Left cardiac atrium (tissue), 4 donors: ENCODE measurements at regions not wholly inside any gene's neighbourhood (a gene's known extent, or its start where the extent isn't known, plus 50 kb on each side); places are given as distances from the start of the nearest gene placed in this dataset.

Experiments
- ATAC-seq, 2 donors: fragments of 200-7000 bp; cut with Tn5 transposase; one replicate each; pipeline ENCODE4 v1.9.1; 2020; ENCODE audit warnings: mild to moderate bottlenecking in 2 of 2, moderate library complexity in 2 of 2
- DNase-seq: peaks from one replicate; pipeline ENCODE4 v3.0.0-alpha.2; 2020
- intact Hi-C, 2 donors: fragments of 100-400 bp; cut with DNase I; formaldehyde crosslinking; loops; one replicate each; pipeline versions ENCODE4 v1.14.1 to v1.15.1; 2022 to 2023
- donor health status: DM: no; HTN: yes; CAD: no.
- donor health status: DM: no; HTN: yes; CAD: no; lungs with severe emphysema.
- donor health status: DM: yes; HTN: yes; CAD: no.
- donor health status: Dilated cardiomyopathy.

DNA sequence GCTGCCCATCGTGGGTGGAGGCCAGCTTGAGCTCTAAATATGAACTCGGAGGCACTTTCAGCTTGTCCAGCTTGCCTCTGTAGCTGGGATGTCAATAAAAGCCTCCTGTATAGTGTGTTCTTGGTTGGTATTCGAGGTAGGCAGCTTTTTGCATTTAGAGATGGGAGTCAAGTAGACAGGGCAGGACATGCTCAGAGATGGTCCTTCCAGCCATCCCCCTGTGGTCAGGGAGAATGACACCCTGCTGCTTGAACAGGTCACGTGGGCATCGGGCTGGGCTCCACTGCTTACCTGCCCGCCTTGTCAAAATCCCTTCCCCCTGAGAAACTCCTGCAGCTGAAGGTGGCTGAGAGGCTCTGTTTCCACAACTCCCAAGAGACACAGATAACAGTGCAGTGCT is 302.5 kb downstream of the ZNF536 start:
- DNase-seq (no peak), ATAC-seq (no peak)
- intact Hi-C loops, result no loop called here

DNA sequence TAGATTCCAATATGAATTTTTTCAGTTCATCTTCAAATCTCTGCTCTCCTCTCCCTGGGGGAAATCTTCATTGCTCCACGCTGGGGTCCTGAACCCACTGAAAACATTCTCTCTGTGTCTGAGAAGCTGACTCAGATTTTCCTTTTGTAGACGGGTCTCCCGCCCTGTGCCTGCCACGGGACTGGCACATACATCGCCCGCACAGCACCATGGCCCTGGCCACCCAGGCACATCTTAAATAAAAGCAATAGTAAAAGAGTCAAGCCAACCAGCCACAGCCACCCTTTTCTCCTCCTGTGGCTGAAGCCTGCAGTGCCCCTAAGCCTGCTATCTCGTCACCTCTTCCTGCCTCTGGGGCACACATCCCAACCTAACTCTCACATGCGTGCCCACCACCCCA is 301.2 kb downstream of the ZNF536 start:
- ATAC-seq (no peak), DNase-seq (no peak)
- intact Hi-C loops, result no loop called here

DNA sequence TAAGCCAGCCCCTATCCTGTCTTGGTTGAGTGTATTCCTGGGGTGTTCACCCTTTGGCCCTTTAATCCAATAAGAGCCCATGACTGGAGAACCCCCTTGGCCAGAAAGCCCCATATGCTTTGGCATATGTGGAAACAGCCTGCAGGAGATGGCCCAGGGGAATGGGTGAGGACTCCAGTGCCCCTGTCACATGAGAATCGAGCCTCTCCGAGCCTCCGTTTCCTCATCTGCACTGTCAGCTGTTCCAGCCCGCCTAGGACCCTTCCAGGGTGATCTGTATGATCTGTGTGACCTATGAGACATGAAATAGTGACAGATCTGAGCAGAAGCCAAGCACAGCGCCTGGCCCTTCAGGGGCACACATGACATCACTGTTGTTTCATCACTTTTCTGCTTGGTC is 300.7 kb downstream of the ZNF536 start:
- no peak for ATAC-seq
- intact Hi-C loops, result no loop called here

DNA sequence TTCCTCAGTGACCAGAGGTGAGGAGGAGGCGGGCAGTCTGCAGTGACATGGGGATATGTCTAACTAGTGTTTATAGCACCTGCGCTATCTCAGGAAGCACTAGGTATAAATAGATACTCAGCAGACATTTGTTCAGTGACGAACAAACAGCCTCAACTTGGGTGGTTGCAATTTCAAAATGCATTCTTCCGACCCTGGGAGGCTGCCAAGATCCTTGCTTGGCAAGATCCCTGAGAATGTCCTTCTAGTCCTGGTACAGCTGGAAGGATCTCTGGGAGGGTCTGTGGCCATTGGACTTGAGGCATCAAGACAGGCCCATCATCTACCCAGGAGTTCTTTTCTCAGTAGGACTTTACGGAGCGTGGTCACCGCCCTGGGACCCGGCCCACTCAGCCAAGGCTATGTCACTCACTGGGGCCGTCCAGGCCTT is 299.5 kb downstream of the ZNF536 start:
- peak; percentile 64 to 76 for ATAC-seq
- intact Hi-C loops, result no loop called here
- peak; percentile 58 for DNase-seq

More for the DNA sequence above, 300.7 kb downstream of the ZNF536 start:
- DNase-seq, result no peak

DNA sequence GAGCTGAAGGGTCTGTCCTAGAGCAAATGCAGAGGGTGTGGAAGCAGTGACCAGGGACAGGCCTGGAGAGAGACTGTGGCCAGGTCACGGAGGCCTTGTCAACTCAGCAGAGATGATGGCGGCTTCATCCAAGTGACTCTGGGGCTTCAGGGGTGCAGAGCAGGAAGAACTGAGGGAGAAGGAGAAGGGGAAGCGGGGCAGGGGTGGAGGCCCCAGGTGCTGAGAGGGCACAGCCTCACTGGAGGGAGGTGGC is 299.1 kb downstream of the ZNF536 start:
- intact Hi-C loops, result no loop called here
- ATAC-seq, result no peak
- DNase-seq, result peak; percentile 32

DNA sequence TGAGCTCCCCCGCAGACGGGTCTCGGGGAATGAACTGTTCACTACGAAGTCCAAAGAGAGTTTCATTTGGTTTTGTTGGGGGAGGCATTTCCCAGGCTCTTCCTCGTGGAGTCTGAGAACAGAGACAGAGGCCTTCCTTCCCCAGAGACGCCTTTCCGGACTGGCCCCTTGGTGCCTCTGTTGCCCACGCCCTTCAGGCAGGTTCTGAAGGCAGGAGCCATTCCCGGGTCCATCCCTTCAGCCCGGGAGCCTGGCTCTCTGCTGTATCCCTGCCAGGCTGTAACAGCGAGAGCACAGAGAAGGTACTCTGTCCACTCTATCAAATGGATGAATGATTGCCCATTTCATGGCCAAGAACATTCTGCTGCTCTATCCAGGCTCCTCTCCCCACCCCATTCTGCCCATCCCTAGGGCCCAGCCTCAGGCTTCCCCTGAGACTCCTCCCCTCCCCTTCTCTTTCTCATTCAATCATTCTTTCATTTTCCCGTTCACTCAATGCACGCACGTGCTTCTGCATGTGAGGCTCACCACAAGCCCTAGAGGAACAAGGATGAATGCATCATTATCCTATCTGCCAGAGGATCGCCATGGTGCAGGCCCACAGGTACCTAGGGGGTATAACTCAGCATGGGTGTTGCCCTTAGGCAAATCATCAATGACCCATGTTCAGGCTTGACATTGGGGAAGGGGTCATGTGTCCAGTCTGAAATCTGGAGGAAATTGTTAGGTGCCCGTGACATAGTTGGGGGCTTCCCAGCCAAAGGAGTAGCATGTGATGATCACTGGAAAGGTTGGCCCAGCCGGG is 298.6 kb downstream of the ZNF536 start:
- no peak for ATAC-seq
- intact Hi-C loops, result no loop called here
- DNase-seq, result no peak

DNA sequence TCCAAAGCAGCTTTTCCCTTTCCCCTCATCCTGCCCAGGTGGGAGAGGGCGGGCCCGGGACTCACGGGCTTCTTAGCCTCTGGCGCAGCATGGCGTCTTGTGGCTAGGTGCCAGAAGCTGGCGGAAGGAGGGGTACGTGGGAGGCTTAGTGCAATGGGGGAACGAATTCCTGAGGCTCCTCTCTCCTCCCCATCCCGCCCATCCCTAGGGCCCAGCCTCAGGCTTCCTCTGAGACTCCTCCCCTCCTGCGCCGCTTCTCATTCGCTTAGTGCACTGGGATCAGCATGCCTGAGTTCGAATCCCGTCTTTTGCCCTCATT is 297.8 kb downstream of the ZNF536 start:
- ATAC-seq (no peak), DNase-seq (no peak)
- intact Hi-C loops, result no loop called here

DNA sequence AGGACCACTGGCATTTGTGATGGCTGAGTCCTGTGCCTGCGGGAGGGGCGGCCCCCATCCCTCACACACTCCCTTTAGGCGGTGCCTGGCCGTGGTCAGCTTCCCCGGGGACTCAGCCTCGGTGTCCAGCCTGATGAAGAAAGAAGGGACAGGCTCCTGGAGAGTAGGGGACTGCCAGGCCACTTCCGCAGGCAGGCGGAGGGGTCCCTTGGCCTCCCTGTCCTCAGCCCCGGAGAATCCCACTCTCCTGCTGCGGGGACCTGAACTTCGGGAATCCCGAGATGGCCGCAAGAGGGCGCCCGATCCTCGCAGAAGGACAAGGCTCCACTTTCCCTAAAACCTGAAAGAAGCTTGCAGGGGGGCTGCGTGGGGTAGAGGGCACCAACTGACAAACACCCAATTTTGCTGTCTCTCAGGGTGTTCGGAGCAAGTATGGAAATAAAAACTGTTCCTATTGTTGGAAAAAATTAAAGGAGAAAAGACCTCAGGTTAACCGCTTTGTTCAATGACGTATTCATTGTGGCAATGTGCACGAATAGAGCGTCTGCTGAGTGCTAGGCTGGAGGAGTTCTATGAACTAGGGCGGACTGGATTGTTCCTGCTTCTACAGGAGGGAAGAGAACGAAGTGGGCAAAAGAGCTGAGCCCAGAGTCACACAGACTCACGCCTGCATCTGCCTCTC is 297.3 kb downstream of the ZNF536 start:
- intact Hi-C loops, result loop anchor here in 1 of 2 donors (5.0 to 10.0 kb wide), 2 partner anchors 1553 to 1675 kb away; partner anchors contain the start of gene ZNF507
- DNase-seq (peak; percentile 70), ATAC-seq (peak in 1 of 2 donors; percentile 52)

DNA sequence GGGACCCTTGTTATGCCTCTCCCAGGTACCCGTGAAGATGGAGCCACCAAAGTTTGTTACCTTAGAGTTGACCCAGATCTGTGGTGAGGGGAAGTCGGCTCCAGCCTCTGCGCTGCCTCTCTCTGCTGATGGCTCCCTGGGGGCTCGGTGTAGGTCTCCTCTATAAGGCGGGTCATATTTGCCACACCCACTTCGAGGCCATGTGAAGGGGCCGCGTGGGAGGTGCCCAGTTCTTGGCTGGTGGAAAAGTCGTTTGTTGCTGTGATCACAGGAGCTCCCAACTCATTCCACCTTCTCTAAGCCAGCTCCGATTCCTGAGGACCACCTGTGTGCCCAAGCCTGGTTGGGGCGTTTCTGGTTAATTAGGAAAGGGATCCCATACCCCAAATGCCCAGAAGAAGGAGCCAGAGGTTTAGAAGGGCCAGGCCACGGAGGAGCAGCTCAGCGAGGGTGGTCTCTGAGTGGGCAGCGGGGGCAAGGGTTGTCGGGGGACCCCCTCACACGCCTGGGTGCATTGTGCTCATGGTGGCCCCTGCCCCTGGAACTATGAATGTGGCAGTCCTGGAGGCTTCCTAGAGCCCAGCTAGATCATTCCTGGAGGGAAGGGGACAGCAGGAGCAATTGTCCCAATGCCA is 296.5 kb downstream of the ZNF536 start:
- intact Hi-C loops, result loop anchor here in 1 of 2 donors (5.0 to 10.0 kb wide), 2 partner anchors 1554 to 1676 kb away; partner anchors contain the start of gene ZNF507
- ATAC-seq, result no peak
- DNase-seq, result no peak

DNA sequence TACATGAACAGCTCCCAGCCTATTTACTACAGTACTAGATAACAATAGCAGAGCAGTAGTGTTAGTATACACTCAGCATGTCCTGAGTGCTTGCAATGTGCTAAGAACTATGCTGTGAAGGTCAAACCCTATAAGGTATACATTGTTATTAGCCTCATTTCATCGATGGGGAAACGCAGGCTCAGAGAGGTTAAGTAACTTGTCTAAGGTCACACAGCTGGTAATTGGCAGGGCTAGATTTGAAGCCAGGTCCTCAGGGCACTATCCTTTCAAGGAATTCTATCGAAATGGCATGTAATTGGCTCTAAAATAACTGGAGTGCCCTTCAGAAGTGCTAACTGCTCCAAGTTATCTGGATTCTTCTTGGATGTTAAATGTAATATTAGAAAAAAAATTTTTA is 295.6 kb downstream of the ZNF536 start:
- intact Hi-C loops, result loop anchor here in 1 of 2 donors (5.0 to 10.0 kb wide), 2 partner anchors 1555 to 1677 kb away; partner anchors contain the start of gene ZNF507
- ATAC-seq (no peak), DNase-seq (no peak)

DNA sequence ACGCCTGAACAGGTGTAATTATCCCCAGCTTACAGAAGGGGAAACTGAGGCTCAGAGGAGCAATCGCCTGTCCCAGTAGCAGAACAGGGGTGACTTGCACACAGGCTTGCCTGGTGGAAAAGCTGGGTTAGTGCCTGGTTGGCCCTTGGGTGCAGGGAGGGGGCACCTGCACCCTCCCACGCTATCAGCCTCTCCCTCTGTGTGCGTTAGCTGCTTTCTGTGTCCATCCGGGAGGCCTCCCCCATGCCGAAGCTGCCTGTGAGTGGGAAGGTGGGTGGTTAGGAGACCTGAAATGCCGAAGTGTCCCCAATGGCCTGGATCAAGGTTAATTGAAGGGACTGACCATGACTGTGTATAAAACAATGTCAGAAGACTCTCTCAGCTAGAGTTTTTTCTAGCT is 295.0 kb downstream of the ZNF536 start:
- intact Hi-C loops, result loop anchor here in 1 of 2 donors (5.0 to 10.0 kb wide), 2 partner anchors 1555 to 1678 kb away; partner anchors contain the start of gene ZNF507
- ATAC-seq, result no peak

DNA sequence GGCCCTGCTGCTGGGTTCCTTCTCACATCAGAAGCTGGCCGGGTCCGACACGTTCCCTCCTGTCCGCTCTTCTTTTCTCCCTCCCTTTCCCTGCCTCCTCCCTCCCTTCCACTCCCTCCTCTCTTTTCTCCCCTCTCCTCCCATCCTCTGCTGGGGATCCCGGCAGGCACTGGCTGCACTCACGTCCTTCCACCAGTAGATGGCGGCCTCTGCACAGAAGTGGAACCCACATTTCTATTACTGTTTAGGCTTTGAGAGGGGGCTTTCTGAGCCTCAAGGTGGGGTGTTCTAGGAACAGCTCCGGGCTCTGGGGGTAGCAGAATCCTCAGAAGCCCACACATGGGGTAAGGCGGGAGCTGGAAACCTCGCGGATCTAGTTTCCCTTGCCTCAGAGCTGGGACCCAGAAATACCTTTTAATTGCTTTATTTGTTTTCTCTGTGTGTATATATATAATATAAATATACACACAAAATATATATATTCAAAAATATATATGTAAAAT is 294.2 kb downstream of the ZNF536 start:
- ATAC-seq, result no peak
- intact Hi-C loops, result loop anchor here in 1 of 2 donors (5.0 to 10.0 kb wide), 2 partner anchors 1556 to 1678 kb away; partner anchors contain the start of gene ZNF507

More for the DNA sequence above, 295.0 kb downstream of the ZNF536 start:
- no peak for DNase-seq

DNA sequence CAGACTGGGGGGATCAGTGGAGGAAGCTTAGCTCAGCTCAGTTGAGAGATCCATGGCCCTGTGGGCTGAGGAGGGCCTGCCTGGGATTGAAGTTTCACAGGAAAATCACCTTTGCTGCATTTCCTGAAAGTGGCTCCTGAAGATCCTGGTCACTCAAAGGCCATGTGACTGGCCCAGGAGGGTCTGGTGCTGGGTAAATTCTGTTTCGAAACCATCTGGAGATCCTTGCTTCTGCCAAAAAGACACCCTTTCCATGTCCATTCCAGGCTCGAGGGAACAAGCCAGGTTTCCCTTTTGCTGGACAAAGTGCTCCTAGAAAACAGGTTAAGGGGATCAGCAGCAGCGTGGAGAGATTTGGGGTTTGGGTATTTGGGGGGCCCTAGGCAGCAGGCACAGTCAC is 293.3 kb downstream of the ZNF536 start:
- ATAC-seq (no peak), DNase-seq (no peak)
- intact Hi-C loops, result loop anchor here in 1 of 2 donors (5.0 to 10.0 kb wide), 2 partner anchors 1557 to 1679 kb away; partner anchors contain the start of gene ZNF507

More for the DNA sequence above, 294.2 kb downstream of the ZNF536 start:
- peak; percentile 51 for DNase-seq

DNA sequence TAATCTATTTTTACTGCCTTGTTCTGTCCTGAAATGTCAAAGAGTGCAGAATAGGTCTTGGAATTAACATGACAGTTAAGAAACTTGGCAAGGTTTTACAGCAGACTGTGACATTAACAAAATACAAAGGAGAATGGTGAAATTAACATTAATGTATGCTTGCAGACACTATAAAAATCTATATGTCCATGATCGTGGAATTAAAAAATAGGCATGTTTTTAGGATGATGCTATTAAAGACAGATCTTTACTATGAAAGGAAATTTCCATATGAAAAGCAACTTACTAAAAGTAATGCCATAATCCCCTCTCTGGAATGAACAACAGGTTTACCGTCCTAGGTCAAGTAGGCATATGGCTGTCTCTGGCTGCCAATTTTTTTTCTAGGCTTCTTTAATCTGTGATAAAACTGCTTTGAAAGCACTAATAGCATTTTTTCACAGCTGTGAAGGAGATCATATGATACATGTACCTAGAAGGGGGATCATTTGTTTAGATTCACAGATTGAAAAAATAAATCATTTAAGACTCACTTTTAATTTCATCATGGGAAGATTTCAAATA is 291.5 kb downstream of the ZNF536 start:
- DNase-seq, result no peak
- intact Hi-C loops, result loop anchor here in 1 of 2 donors (10.0 kb wide), 1 partner anchor 1681 kb away; the partner anchor contains the start of gene ZNF507
- ATAC-seq, result no peak

DNA sequence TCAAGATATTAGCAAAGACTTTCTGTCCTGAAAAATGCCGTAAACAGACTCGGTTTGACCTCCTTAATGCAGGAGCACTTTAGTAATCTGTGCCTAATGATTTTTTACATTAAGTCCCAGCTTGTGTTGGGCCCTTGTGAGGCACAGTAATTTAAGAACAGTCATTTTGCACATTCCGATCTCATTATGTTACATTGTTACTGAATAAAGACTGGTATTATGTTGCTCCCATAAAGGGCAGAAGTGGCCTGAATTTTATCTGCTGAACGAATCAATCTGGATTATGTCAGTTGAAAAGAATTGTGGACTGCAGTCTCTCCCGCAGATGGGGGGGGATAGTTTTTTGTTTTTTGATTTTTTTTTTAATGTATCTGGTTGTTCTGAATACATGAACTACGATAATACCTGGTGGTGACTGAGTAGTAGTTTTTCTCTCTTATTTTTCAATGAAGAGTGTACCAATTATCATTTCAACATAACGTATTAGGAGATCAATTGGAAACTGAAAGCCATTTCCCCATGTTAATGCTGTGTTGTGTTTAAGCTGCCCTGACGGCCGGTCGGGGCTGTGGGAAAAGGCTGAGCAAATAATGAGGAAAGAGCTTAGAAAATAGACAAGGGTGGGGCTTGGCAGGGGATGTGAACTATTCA is 290.2 kb downstream of the ZNF536 start:
- no peak for DNase-seq
- peak in 1 of 2 donors; percentile 62 for ATAC-seq
- intact Hi-C loops, result loop anchor here in 1 of 2 donors (10.0 kb wide), 1 partner anchor 1682 kb away; the partner anchor contains the start of gene ZNF507

DNA sequence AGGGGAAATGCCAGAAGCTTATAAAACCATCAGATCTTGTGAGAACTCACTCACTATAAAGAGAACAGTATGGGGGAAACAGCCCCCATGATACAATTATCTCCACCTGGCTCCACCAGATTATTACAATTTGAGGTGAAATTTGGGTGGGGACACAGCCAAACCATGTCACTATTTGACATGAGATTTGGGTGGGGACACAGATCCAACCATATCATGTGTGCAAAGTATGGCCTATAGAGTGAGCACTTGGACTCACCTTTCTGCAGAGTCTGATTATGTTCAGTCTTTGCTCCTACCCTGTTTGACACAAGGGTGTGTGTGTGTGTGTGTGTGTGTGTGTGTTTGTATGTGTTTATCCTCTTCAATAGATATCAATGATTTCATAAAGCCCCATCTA is 287.5 kb downstream of the ZNF536 start:
- no peak for ATAC-seq
- no peak for DNase-seq
- intact Hi-C loops, result loop anchor here in 1 of 2 donors (10.0 kb wide), 2 partner anchors 805 to 1685 kb away; partner anchors contain the start of gene ZNF507

DNA sequence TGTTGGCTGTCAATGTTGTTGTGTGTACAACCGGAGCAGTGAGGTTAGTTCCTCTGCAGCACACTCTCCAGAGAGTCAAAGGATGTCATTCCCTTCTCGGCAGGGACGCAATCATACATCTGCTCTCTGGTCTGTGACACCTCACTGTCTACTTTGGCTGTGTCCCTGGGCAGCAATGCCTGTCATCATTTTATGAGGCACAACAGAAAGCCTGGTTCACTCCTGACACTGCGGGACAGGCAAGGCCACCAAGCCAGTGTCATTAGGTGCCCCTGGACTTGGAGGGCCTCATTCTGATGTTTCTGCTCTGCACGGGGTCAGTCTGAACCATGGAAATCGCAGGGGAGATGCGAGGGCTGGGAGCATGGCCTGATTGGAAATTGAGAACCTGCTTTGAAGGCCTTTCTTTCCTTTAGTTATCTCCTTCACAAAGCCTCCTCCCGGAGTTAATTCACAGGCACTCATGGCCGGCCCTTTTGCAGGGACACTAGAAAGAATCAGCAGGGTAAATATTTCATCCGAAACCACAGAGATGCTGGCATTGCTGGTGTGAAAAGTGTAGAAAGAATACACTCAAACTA is 284.4 kb downstream of the ZNF536 start:
- no peak for ATAC-seq
- intact Hi-C loops, result loop anchor here in 1 of 2 donors (10.0 kb wide), 1 partner anchor 802 kb away; no protein-coding TSS in a partner anchor

More for the DNA sequence above, 284.4 kb downstream of the ZNF536 start:
- no peak for DNase-seq
